HG03521 (cell line): ENCODE measurements at regions not wholly inside any gene's neighbourhood (a gene's known extent, or its start where the extent isn't known, plus 50 kb on each side); places are given as distances from the start of the nearest gene placed in this dataset.

ENCODE experiments used
- ATAC-seq: cut with Tn5 transposase; IDR thresholded peaks from one replicate; pipeline ENCODE4 v1.9.1; 2021; ENCODE audit warnings: mild to moderate bottlenecking, moderate library complexity; ENCODE audit not compliant: unreplicated experiment

GRCh38 chr13:21757763-21758162 lies 86.9 kb downstream of the FGF9 start:
- ATAC-seq, result no peak

DNA sequence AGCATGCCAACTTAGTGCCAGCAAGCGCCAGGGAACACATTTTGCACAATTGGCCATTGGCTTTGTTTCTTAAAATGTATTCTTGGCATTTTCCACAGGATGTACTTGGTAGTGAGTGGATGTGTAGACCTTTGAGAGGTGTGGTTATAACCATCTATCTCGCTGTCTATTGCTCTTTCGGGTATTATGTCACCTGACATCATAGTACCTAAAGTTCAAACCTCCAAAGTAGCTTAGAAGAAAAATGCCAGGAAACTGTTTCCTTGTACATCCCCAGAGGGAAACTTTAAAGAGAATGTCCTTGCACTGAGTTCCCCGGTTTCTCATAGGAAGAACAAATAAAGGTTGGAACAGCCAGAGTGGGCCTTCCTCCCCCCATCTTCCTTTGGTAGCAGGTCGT lies 87.6 kb downstream of the FGF9 start:
- no peak for ATAC-seq

DNA sequence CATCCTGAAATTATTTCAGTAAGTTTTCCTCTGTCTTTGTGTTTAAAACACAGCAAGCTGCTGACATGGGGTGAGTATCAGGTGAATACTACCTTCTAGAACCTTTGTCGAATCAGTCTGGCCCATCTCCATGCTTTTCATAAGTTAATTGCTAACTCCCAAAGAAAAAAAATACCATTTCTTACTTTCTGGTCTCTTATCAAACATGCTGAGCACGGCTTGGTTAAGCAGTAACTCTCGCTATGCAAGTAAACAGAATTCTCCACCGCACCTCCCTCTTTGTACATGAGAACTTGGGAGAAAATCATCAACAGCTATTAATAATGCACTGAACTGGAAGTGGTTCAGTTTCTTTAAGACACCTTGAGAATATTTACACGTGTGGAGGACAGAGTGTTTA lies 88.6 kb downstream of the FGF9 start:
- ATAC-seq, result no peak

DNA sequence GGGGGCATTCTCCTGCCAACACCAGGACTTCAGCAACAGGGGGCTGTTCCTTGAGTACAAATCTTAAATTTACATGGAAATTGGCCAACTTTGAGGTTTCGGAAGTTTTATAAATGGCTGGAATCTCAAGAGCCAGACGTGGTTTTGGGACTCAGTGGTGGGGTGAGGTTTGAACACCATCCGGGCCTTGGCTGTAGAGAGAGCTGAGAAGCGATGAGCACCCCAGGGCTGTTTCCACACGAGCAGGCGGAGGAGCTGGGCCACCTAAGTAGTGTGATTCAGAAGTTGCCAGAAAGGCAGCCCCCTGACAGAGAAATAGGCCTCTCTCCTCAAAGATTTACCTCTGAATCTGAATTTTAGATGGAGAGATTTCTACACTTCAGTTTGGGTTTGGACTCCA lies 89.0 kb downstream of the FGF9 start:
- ATAC-seq, result no peak

- no peak for ATAC-seq
Observed at GRCh38 chr13:21761770-21762169, 90.9 kb downstream of the FGF9 start.

GRCh38 chr13:21762512-21762911 lies 91.6 kb downstream of the FGF9 start:
- no peak for ATAC-seq

DNA sequence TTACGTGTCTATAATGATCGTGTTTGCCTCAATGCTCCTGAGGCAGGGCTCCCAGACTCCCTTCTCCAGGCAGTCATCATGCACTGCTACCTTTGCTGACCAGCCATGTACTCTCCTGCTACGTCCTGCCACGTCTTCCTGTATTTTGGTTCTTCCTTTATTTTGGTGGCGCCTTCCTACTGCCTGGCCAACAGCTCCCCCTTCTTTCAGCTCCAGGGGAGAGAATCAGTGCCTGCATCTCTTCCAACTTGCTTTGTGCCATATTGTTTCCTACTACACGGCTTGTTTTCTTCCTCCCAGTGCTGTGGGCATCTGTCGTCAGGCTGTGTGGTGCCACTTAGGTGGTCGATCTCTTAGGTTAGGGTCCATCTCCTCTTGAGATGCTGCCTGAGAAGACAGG lies 96.2 kb downstream of the FGF9 start:
- ATAC-seq, result no peak

GRCh38 chr13:21771075-21771474 lies 100.2 kb downstream of the FGF9 start:
- ATAC-seq, result no peak

DNA sequence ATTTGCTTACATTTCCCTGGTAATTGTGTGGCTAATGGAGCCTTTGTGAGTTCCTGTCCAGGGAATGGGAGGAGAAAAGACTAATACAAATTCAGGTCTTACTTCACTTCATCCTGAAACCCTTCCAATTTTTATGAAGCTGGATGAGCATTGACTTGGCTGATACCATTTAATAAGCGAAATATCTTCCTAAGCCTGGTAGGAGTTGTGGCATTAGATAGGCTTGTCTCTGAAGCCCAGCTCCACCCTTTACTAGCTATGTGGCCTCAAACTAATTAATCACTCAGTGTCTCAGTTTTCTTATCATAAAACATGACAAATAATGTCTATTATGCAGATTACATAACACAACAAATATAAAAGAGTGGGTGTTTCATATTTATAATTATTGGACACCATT lies 106.3 kb downstream of the FGF9 start:
- ATAC-seq, result no peak

- no peak for ATAC-seq
Observed at GRCh38 chr13:21777813-21778212, 106.9 kb downstream of the FGF9 start.

GRCh38 chr13:21782736-21783135 lies 111.9 kb downstream of the FGF9 start:
- ATAC-seq, result no peak

DNA sequence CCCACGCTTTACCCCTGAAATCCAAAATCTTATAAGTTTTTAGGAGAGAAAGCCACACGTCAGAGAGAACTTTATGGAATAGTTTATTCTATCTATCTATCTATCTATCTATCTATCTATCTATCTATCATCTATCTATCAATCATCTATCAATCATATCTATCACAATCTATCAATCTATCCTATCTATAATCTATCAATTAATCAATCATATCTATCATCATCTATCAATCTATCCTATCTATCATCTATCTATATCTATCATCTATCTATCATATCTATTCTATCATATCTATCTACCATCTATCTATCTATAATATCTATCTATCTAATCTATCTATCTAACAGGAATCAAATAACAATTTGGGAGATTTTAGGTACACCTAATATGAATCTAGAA lies 115.1 kb downstream of the FGF9 start:
- no peak for ATAC-seq

- no peak for ATAC-seq
Observed at GRCh38 chr13:21796066-21796465, 125.2 kb downstream of the FGF9 start.

- ATAC-seq, result no peak
Observed at GRCh38 chr13:21796775-21797514, 126.1 kb downstream of the FGF9 start.

- no peak for ATAC-seq
Observed at GRCh38 chr13:21797736-21798135, 126.9 kb downstream of the FGF9 start.

GRCh38 chr13:21798181-21798580 lies 127.3 kb downstream of the FGF9 start:
- ATAC-seq, result no peak

- no peak for ATAC-seq
Observed at GRCh38 chr13:21799671-21800070, 128.8 kb downstream of the FGF9 start.

DNA sequence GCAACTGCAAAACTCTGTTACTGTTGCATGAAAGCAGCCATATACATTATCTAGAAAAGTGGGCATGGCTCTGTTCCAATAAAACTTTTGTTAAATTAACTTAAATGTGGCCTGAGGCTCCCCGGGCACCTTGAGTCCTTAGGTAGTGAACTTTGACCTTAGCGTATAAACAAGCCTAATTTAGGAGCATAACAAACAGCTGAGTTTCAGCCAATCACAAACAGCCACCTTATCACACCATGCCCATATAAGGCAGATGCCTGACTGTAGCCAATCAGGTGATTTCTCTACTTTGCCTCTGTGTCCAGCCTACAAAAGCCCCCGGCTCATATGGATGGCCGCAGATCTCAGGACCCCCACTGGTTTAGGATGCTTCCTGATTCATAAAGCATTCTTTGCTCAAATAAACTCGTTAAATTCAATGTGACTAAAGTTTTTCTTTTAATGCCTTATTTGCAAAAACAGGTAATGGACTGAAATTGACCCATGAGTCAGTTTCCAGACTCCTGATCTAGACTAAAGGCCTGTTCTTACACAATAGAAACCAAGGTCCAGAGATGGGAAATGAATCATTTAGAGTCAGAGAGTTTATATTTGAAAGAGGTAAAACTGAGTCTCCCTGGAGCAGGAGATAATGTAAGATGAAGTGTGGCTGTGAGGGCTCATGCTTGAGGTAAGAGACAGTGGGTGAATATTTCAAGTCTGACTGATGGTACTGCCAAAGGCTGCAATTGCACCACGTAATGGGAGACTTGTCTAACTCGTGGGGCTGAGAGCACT lies 130.2 kb downstream of the FGF9 start:
- no peak for ATAC-seq

DNA sequence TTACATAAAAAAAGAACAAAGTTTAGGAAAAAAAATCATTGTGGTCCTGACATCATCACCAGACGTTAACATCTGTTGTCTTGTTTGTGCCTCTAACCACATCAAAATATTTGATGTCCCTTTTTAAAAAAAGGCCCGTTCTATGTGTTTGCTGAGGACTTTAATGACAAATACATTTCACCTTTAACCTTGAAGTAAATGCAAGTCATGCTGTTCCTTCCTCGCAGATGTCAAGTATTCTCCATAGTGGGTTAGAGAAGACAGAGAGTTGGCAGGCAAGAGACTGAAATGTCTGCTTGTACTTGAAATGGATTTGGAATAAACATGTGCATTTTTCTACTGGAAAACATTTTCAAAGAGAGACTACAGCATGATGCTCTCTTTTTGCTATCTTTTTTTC lies 134.9 kb downstream of the FGF9 start:
- ATAC-seq, result no peak

GRCh38 chr13:21812192-21812626 lies 141.3 kb downstream of the FGF9 start:
- no peak for ATAC-seq

DNA sequence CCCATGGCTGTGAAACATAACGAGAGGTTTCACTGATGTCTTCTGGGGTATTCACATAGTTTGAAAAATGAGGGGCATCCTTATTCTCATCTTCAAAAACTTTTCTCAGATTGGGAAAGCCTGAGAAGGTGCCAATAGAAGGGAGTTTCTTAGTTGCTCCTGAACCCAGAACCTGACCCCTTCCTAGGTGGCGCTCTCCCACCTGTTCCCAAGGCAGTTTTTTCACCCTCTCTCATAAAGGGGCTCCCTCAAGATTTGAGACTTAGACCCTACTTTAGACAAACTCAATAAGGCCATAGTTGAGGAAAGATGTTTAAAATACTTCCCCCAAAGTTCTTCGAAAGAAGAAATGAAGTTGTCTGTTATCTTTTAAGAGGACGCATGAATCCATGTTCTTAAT lies 142.2 kb downstream of the FGF9 start:
- no peak for ATAC-seq

DNA sequence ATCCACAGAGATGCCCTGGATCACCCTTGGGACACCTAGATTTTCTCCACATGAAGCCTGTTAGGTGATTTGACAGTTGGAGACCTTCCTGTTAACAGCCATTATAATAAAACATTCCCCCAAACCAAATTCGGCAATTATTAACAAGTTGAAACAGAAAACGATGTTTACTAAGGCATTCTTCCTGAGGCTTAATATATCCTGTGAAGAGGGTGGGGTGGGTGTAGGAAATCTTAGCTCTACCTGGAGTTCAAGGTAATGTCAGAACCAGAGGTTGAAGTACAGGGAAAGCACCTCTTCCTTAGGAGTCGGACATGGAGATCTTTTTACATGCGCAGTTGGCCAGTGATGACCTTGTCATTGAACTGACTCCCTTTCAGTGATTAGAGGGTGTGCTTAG lies 143.0 kb downstream of the FGF9 start:
- no peak for ATAC-seq
